ENCODE measurements at regions not wholly inside any gene's neighbourhood (a gene's known extent, or its start where the extent isn't known, plus 50 kb on each side); places are given as distances from the start of the nearest gene placed in this dataset.

GRCh38 chr13:68948586-68948985 lies 1159.0 kb upstream of the ATXN8OS start:
- Mint-ChIP-seq H3K27ac (ENCODE audit: unreplicated experiment) (no peak overlapping the region), H3K27me3 (ENCODE audit: low read depth) (no peaks in the 10 kb centered on the region), H3K9me3 (ENCODE audit: low read depth) (peaks cover 3% of the 10 kb centered on the region), H3K36me3 (ENCODE audit: low read depth) (no peaks in the 10 kb centered on the region), H3K4me3 (ENCODE audit: unreplicated experiment) (no peak overlapping the region), H3K4me1 (ENCODE audit: low read depth) (no peaks in the 10 kb centered on the region)
- no peak for DNase-seq (ENCODE audit: low spot score)
- TF ChIP-seq CTCF (IDR thresholded peaks at IDR 0.05) = no peak

- no peak for TF ChIP-seq CTCF (IDR thresholded peaks at IDR 0.05)
- Mint-ChIP-seq H3K27me3 (ENCODE audit: low read depth) (no peaks in the 10 kb centered on the region), H3K4me1 (ENCODE audit: low read depth) (no peaks in the 10 kb centered on the region), H3K9me3 (ENCODE audit: low read depth) (no peaks in the 10 kb centered on the region), H3K4me3 (ENCODE audit: unreplicated experiment) (no peak overlapping the region), H3K27ac (ENCODE audit: unreplicated experiment) (no peak overlapping the region), H3K36me3 (ENCODE audit: low read depth) (no peaks in the 10 kb centered on the region)
- DNase-seq (ENCODE audit: low spot score) = no peak
These were observed 1163.4 kb upstream of the ATXN8OS start for GRCh38 chr13:68944272-68944671.

- Mint-ChIP-seq H3K36me3 (ENCODE audit: low read depth) (no peaks in the 10 kb centered on the region), H3K27ac (ENCODE audit: unreplicated experiment) (no peak overlapping the region), H3K9me3 (ENCODE audit: low read depth) (peaks cover 11% of the 10 kb centered on the region), H3K27me3 (ENCODE audit: low read depth) (no peaks in the 10 kb centered on the region), H3K4me3 (ENCODE audit: unreplicated experiment) (no peak overlapping the region), H3K4me1 (ENCODE audit: low read depth) (no peaks in the 10 kb centered on the region)
- no peak for TF ChIP-seq CTCF (IDR thresholded peaks at IDR 0.05)
- DNase-seq (ENCODE audit: low spot score) = no peak
These were observed 1167.6 kb upstream of the ATXN8OS start for GRCh38 chr13:68940049-68940448.

GRCh38 chr13:68938639-68939038 lies 1169.0 kb upstream of the ATXN8OS start:
- peaks cover 12% of the 10 kb centered on the region for H3K9me3 Mint-ChIP-seq (ENCODE audit: low read depth)
- TF ChIP-seq CTCF (IDR thresholded peaks at IDR 0.05) = no peak
- no peaks in the 10 kb centered on the region for H3K36me3 Mint-ChIP-seq (ENCODE audit: low read depth)
- no peak for DNase-seq (ENCODE audit: low spot score)
- no peaks in the 10 kb centered on the region for H3K27me3 Mint-ChIP-seq (ENCODE audit: low read depth)
- H3K4me1 Mint-ChIP-seq (ENCODE audit: low read depth) = no peaks in the 10 kb centered on the region
- no peak overlapping the region for H3K27ac Mint-ChIP-seq (ENCODE audit: unreplicated experiment)
- H3K4me3 Mint-ChIP-seq (ENCODE audit: unreplicated experiment) = no peak overlapping the region

- Mint-ChIP-seq H3K36me3 (ENCODE audit: low read depth) (no peaks in the 10 kb centered on the region), H3K9me3 (ENCODE audit: low read depth) (no peaks in the 10 kb centered on the region), H3K4me3 (ENCODE audit: unreplicated experiment) (no peak overlapping the region), H3K27me3 (ENCODE audit: low read depth) (no peaks in the 10 kb centered on the region), H3K27ac (ENCODE audit: unreplicated experiment) (no peak overlapping the region), H3K4me1 (ENCODE audit: low read depth) (no peaks in the 10 kb centered on the region)
- DNase-seq (ENCODE audit: low spot score) = no peak
- TF ChIP-seq CTCF (IDR thresholded peaks at IDR 0.05) = no peak
These were observed 1178.4 kb upstream of the ATXN8OS start for GRCh38 chr13:68929075-68929745.
